Esophagus muscularis mucosa (tissue), 4 donors: ENCODE measurements at regions not wholly inside any gene's neighbourhood (a gene's known extent, or its start where the extent isn't known, plus 50 kb on each side); places are given as distances from the start of the nearest gene placed in this dataset.
A peak's percentile ranks its signal among the peaks of the same experiment; 100 is the strongest.
"Not testable (repeated sequence)": the region's sequence is repeated elsewhere in the genome, so short reads cannot be mapped to it uniquely, and the experiment has no call there.

ENCODE experiments used
- DNase-seq: peaks from one replicate; pipeline ENCODE4 v3.0.0-alpha.2; 2017; ENCODE audit errors: extremely low spot score
- H3K27ac ChIP-seq, 4 donors: fragments of 200-600 bp; sonication (generic); replicated peaks in 1 of 4; 1 replicate in 3 of 4; 2 replicates in 1 of 4; pipeline ENCODE4 v1.5.1; 2016 to 2019; ENCODE audit warnings: mild to moderate bottlenecking in 1 of 4
- H3K27me3 ChIP-seq, 4 donors: fragments of 200-600 bp; sonication (generic); one replicate each; pipeline versions ENCODE4 v1.5.1 to v1.6.0; 2016 to 2019
- H3K36me3 ChIP-seq, 4 donors: fragments of 200-600 bp; sonication (generic); one replicate each; pipeline ENCODE4 v1.5.1; 2016 to 2019
- H3K4me1 ChIP-seq, 4 donors: fragments of 200-600 bp; sonication (generic); one replicate each; pipeline ENCODE4 v1.5.1; 2016 to 2019
- H3K4me3 ChIP-seq, 4 donors: fragments of 200-600 bp; sonication (generic); 1 replicate in 2 of 4; 2 replicates in 2 of 4; pipeline ENCODE4 v1.5.1; 2016 to 2019; ENCODE audit warnings: mild to moderate bottlenecking in 4 of 4, moderate library complexity in 1 of 4
- H3K9me3 ChIP-seq, 4 donors: fragments of 200-600 bp; sonication (generic); 1 replicate in 3 of 4; 2 replicates in 1 of 4; pipeline ENCODE4 v1.5.1; 2016 to 2019
- CTCF ChIP-seq, 3 experiments: fragments of 200-600 bp in 2 of 3; fragments of 450-650 bp in 1 of 3; sonication (generic) in 2 of 3; IDR thresholded peaks; one replicate each; pipeline ENCODE4 v1.5.1; 2017 to 2019; ENCODE audit warnings: antibody characterized with exemption in 3 of 3, mild to moderate bottlenecking in 2 of 3, moderate library complexity in 1 of 3
- EP300 ChIP-seq: sonication (generic); formaldehyde crosslinking; IDR thresholded peaks from one replicate; pipeline ENCODE4 v1.6.1; 2017; ENCODE audit warnings: antibody characterized with exemption
- POLR2A ChIP-seq: fragments of 450-650 bp; IDR thresholded peaks from one replicate; pipeline ENCODE4 v1.6.1; 2017; ENCODE audit warnings: antibody characterized with exemption, moderate library complexity, mild to moderate bottlenecking, low read depth
- POLR2AphosphoS5 ChIP-seq, 2 donors: sonication (generic); formaldehyde crosslinking; IDR thresholded peaks; one replicate each; pipeline ENCODE4 v1.6.1; 2017; ENCODE audit warnings: antibody characterized with exemption in 2 of 2
- WGBS: methylation state at CpG from one replicate; pipeline ENCODE4 v1.1.5; 2018; 5-methylcytosine and 5-hydroxymethylcytosine counted together
- intact Hi-C: fragments of 100-400 bp; cut with DNase I; formaldehyde crosslinking; loops from one replicate; pipeline ENCODE4 v1.15.1; 2023

- Histone ChIP-seq H3K4me3 (no peak overlapping the region), H3K27ac (no peak overlapping the region), H3K27me3 (peaks cover 0 to 4% (median 0%) of the 10 kb centered on the region in 4 donors), H3K36me3 (no peaks in the 10 kb centered on the region), H3K4me1 (no peaks in the 10 kb centered on the region), H3K9me3 (no peaks in the 10 kb centered on the region)
- intact Hi-C loops, result no loop called here
- no peak for TF ChIP-seq EP300
- no peak for TF ChIP-seq CTCF (IDR thresholded peaks at IDR 0.05)
- no peak for TF ChIP-seq POLR2A
- TF ChIP-seq POLR2AphosphoS5 (IDR thresholded peaks at IDR 0.05), result no peak
- DNase-seq, result peak; percentile 24
- WGBS, result 76% methylated on average over 11 of the region's 11 CpGs
Measured at GRCh38 chr7:24444666-24445440, 128.4 kb upstream of the PALS2 start.

GRCh38 chr7:24448038-24448437 is 125.2 kb upstream of the PALS2 start:
- 75% methylated on average over 4 of the region's 4 CpGs for WGBS
- H3K36me3 ChIP-seq, result no peaks in the 10 kb centered on the region
- no peak for TF ChIP-seq POLR2A
- TF ChIP-seq EP300, result no peak
- no peak for TF ChIP-seq CTCF (IDR thresholded peaks at IDR 0.05)
- no peak for TF ChIP-seq POLR2AphosphoS5 (IDR thresholded peaks at IDR 0.05)
- no peaks in the 10 kb centered on the region for H3K9me3 ChIP-seq
- no peaks in the 10 kb centered on the region for H3K4me1 ChIP-seq
- no peak for DNase-seq
- no peak overlapping the region for H3K4me3 ChIP-seq
- intact Hi-C loops, result no loop called here
- H3K27ac ChIP-seq, result no peak overlapping the region
- no peaks in the 10 kb centered on the region for H3K27me3 ChIP-seq

GRCh38 chr7:24449416-24449815 is 123.8 kb upstream of the PALS2 start:
- H3K27me3 ChIP-seq, H3K4me3 ChIP-seq, H3K9me3 ChIP-seq, H3K27ac ChIP-seq, DNase-seq, intact Hi-C loops, H3K4me1 ChIP-seq, H3K36me3 ChIP-seq: not testable (repeated sequence)
- 80% methylated on average over 5 of the region's 5 CpGs for WGBS

DNA sequence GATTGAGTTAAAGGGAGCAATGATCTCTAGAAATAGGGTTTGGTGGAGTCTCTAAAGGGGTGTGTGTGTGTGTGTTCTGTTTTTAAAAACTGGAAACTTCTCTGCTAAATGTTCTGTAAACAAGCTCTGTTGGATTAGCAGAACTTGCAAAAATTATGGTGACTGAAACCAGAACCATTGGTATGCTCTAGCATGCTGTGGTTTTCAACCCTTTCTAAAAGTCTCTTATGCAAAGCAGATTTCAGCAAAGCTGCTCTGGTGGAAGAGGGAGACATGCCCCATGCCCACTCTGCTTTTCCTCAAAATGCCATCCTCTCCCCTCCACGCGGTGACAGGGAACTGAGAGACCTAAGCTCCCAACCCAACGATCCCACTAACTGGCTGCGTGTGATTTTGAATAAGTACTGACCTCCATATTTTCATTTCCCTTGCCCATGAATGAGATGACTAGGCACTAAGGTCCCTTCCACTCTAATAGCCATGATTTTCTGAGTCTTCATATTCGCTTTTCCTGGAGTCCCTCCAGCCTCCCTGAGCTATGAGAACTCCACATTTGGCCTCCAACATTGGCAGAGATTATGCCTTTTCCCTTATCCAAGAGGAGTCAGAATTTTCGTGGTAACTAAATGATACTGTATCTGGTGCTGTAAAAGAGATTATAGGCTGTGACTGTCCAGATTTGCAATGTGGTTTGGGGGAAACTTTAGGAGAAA is 117.3 kb upstream of the PALS2 start:
- H3K27ac ChIP-seq, result no peak overlapping the region
- H3K9me3 ChIP-seq, result no peaks in the 10 kb centered on the region
- H3K36me3 ChIP-seq, result no peaks in the 10 kb centered on the region
- WGBS, result 74% methylated on average over 6 of the region's 6 CpGs
- intact Hi-C loops, result no loop called here
- peaks cover 0 to 5% (median 0%) of the 10 kb centered on the region in 4 donors for H3K27me3 ChIP-seq
- H3K4me1 ChIP-seq, result no peaks in the 10 kb centered on the region
- H3K4me3 ChIP-seq, result no peak overlapping the region
- no peak for DNase-seq
- TF ChIP-seq CTCF (IDR thresholded peaks at IDR 0.05) (no peak), POLR2A (no peak), EP300 (no peak), POLR2AphosphoS5 (IDR thresholded peaks at IDR 0.05) (no peak)

DNA sequence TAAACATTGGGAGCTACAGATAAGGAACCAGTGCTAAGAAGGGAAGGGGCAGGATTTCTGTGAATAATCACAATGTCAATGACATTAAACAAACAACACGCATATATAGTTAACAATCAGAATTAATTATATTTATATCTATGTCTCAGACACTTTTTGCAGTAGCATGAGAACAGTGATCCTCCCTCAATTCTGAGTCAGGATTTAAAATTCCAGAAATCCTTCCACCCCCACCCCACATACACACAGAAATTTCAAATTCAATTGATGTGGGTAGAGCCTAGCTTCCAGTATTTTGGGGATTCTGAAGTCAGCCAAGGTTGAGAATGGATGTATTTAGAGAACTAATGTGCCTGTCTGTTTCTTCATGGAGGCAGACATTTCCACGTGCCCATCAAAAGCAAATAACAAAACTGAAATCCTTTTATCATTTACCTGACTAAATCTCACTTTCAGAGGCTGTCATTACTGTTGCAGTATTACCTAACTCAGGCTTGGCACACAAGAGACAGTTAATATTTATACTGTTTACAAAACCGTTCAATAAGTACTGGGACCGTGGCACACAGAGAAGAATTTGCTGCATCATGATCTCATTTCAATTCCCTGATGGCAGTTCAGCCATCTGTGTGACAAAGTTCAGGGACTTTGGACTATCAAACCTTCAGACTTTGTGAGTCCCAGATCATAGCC is 116.6 kb upstream of the PALS2 start:
- H3K4me3 ChIP-seq, result no peak overlapping the region
- DNase-seq, result no peak
- 31% methylated on average over 4 of the region's 4 CpGs for WGBS
- H3K36me3 ChIP-seq, result no peaks in the 10 kb centered on the region
- H3K4me1 ChIP-seq, result no peaks in the 10 kb centered on the region
- intact Hi-C loops, result no loop called here
- H3K27me3 ChIP-seq, result peaks cover 0 to 5% (median 0%) of the 10 kb centered on the region in 4 donors
- H3K27ac ChIP-seq, result no peak overlapping the region
- no peak for TF ChIP-seq POLR2A
- TF ChIP-seq POLR2AphosphoS5 (IDR thresholded peaks at IDR 0.05), result no peak
- no peak for TF ChIP-seq EP300
- TF ChIP-seq CTCF (IDR thresholded peaks at IDR 0.05), result no peak
- no peaks in the 10 kb centered on the region for H3K9me3 ChIP-seq
